SKM-1 (cell line): ENCODE measurements at regions not wholly inside any gene's neighbourhood (a gene's known extent, or its start where the extent isn't known, plus 50 kb on each side); places are given as distances from the start of the nearest gene placed in this dataset.
"Not testable (repeated sequence)": the region's sequence is repeated elsewhere in the genome, so short reads cannot be mapped to it uniquely, and the experiment has no call there.

Experiments
- DNase-seq: peaks from one replicate; lab custom pipeline; 2025; ENCODE audit not compliant: unreplicated experiment; lab: John Stamatoyannopoulos, UW

- DNase-seq, result no peak
Measured at GRCh38 chr11:46183819-46184218, 62.6 kb upstream of the PHF21A start.

GRCh38 chr11:46181843-46182424, 60.7 kb upstream of the PHF21A start:
- no peak for DNase-seq

- DNase-seq, result no peak
Measured at GRCh38 chr11:46181387-46181786, 60.1 kb upstream of the PHF21A start.

- no peak for DNase-seq
Measured at GRCh38 chr11:46180736-46181135, 59.5 kb upstream of the PHF21A start.

GRCh38 chr11:46178513-46178912, 57.3 kb upstream of the PHF21A start:
- no peak for DNase-seq

GRCh38 chr11:46176421-46176820, 55.2 kb upstream of the PHF21A start:
- DNase-seq, result no peak

- no peak for DNase-seq
Measured at GRCh38 chr11:46175401-46176002, 54.2 kb upstream of the PHF21A start.

GRCh38 chr11:46171693-46172092, 50.4 kb upstream of the PHF21A start:
- DNase-seq, result not testable (repeated sequence)
